NCI-H1436 (cell line): ENCODE measurements at regions not wholly inside any gene's neighbourhood (a gene's known extent, or its start where the extent isn't known, plus 50 kb on each side); places are given as distances from the start of the nearest gene placed in this dataset.
"Not testable (repeated sequence)": the region's sequence is repeated elsewhere in the genome, so short reads cannot be mapped to it uniquely, and the experiment has no call there.

Source experiments
- DNase-seq: peaks from one replicate; lab custom pipeline; 2025; lab: John Stamatoyannopoulos, UW

DNA sequence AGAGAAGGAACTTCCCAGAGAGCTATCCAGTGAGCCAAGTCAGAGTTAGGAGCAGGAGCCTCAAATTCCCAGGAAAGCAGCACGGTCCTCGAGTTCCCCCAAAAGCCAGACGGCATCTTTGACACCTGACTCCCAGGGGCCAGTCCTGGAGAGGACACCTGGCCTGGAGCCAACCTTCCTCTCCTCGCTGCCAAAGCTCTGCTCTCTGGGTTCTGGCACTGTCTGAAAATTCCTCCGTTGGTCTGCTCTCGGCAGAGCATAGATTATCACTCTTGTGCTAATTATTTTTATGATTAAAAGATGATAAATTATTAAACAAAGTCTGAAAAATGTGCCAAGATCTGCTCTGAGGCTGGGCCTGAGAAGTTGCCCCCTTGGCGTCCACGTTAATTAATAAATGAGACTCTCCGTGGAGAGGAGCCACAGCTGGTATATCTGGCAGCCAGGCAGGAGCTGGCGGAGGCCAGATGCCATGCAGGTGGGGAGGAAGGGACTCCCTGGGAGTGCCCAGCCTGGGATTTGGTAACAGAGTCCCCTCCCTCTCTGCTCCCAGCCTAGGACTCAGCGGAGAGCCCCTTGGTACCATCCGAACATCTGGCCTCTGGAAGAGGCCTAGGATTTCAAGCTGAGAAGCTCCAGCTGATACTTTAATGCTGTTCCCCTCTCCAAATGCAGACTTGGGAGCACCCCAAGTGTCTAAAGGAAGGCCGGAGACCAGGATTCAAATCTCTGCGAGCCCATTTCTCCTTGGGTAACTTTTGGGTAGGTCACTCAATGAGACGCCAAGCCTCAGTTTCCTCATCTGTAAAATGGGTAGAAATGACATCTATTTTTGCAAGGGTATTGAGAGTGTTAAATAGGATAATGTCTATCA is 163.7 kb upstream of the POU3F1 start:
- DNase-seq = no peak

- DNase-seq = no peak
These were observed 162.4 kb upstream of the POU3F1 start for GRCh38 chr1:38208716-38209632.

GRCh38 chr1:38207906-38208305 is 161.3 kb upstream of the POU3F1 start:
- DNase-seq = no peak

GRCh38 chr1:38207275-38207674 is 160.7 kb upstream of the POU3F1 start:
- DNase-seq = no peak

DNA sequence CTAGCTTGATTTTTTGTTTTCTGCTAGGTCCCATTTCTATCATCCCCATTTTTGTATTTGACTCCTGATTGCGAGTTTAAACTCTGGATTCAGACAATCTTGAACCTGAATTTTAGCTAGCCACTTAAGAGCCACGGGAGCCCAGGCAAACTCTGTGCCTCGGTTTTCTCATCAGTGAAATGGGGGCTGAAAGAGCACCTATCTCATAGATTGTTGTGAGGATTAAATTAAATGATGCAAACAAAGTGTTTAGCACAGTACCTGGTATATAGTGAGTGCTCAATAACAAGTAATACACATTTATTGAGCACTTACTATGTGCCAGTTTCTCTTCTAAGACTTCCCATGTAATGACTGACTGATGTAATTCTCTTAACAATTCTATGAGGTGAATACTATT is 158.1 kb upstream of the POU3F1 start:
- DNase-seq = no peak

DNA sequence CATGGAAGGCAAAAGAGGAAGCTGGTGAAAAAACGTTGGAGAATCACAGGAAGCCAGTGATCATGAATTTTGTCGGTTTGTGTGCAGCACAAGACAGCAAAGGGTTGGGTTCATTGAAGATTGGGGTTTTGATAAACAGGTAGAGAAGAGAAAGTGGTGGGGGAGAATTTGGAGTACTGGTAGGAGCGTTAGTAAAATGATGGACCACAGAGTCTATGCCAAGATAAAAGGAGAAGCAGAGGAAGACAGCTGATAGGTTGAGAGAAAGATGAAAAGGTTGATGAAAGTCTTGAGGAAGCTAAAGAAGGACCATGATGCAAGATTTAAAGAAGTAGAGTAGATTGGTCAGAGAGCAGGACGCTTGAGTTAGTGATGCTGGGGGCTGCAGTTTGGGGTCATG is 156.8 kb upstream of the POU3F1 start:
- DNase-seq = no peak

GRCh38 chr1:38201431-38201830 is 154.8 kb upstream of the POU3F1 start:
- no peak for DNase-seq

GRCh38 chr1:38198621-38199020 is 152.0 kb upstream of the POU3F1 start:
- DNase-seq = no peak

GRCh38 chr1:38198099-38198498 is 151.5 kb upstream of the POU3F1 start:
- no peak for DNase-seq

- no peak for DNase-seq
These were observed 150.9 kb upstream of the POU3F1 start for GRCh38 chr1:38197312-38198061.

DNA sequence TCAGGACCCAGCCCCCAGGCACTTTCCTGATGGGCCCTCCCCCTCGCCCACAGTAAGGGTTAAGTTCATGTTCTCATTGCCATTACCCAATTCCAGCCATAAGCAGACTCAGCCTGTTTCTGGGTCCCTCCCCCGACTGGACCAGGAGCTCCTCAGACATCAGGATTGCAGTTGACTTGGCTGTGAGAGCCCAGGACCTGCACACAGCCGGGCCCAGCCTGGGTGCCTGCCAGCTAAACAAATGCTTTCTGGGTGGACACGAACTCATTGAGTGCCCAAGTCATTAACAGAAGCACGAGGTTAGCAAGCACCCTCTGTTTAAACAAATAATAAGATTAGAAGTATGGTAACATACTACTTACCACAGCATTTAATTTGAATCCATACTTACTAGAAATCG is 147.9 kb upstream of the POU3F1 start:
- DNase-seq = no peak

DNA sequence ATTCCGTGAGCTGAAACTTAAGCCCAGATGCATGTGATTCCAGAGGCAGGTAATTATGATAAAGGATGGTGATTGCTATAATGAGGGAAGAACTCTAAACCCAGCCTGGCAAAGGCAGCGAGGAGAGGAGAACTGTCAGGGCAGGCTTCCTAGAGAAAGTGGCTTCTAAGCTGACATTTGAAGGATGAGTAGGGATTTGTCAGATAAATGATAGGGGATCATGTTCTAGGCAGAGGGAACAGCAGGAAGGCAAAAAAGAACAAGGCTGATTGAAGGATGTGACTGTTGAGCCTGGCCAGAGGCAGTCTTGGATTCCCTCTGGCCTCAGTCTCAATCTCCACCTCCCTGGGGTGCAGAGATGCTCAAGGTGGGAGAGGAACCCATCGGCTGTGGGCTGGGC is 146.4 kb upstream of the POU3F1 start:
- no peak for DNase-seq

DNA sequence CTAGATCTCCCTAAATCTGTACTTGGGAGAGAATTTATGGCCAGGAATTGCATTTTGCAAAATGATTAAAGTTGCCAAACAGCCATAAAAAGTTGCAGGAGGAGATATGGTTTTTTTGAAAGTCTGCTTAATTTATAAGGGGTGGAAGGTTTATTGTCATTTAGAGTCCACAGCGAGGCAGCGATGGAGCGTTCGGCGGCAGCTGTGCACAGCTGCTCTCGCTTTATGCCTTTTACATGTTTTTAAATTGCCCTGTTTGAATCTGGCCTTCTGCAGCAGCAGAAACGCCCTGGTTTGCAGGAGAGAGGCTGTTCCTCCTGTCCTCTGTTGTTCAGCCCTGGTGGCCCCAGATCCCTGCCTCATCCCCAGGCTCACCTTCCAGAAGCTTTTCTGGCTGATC is 144.9 kb upstream of the POU3F1 start:
- no peak for DNase-seq

DNA sequence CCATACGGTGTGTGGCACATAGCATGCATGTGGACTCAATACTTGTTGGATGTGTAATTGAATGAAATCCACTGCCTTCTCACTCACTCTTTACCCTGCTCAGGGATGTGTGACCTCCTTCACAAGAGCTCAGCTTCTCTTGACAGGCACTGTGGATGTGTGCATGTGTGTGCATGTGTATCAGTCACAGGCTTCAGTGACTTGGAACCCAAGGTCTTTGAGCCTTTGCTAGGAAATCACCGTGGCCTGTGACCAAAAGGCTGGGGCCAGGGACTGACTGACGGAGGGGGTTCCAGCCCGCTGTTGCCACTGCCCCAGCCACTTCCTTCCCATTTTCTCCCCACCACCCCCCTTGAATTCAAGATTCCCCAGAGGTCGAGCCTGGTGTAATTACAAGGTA is 144.4 kb upstream of the POU3F1 start:
- no peak for DNase-seq

DNA sequence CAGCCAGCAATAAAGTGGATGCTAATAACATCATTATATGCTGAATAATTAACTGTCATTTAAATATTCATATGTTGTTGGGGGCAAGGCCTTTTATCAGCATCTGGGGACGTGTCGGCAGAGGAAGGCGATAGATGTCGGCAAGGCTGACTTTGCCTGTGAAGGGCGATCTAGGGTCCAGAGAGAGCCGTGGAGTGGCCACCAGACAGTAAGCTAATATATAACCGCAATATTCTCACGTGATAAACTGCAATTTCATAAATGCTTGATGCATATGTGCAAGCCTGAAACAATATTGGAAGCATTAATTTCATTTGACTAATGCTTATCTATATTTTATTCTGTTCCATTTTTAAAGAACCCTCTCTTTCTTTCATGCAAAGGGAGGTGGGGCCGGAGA is 141.0 kb upstream of the POU3F1 start:
- no peak for DNase-seq

GRCh38 chr1:38186566-38186965 is 140.0 kb upstream of the POU3F1 start:
- no peak for DNase-seq

GRCh38 chr1:38185913-38186312 is 139.3 kb upstream of the POU3F1 start:
- DNase-seq = no peak

GRCh38 chr1:38183747-38184146 is 137.2 kb upstream of the POU3F1 start:
- no peak for DNase-seq

DNA sequence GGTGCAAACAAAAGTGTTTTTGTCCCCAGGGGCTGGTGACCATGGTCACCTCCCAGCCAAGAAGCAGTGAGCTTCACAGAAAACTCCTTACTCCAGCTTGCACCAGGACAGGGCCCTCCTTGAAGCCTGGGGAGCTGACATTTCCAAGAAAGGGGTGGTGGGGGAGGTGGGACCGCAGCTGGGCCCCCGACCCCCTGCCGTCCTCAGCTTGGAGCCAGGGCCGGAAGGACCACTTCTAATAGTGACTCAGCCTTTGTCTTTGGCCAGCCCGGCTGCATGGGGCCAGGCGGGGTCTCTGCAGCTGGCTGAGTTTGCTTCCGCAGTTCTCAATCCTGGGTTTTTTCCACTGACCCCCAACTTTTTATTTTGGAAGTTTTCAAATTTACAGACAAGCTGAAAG is 136.5 kb upstream of the POU3F1 start:
- DNase-seq = no peak

DNA sequence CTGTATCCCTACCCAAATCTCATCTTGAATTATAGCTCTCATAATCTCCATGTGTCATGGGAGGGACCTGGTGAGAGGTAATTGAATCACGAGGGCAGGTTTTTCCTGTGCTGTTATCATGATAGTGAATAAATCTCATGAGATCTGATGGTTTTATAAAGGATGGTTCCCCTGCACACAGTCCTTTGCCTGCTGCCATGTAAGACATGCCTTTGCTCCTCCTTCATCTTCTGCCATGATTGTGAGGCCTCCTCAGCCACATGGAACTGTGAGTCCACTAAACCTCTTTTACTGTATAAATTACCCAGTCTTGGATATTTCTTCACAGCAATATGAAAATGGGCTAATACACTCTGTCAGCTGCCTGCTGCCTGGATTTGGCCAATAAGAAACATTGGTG is 133.8 kb upstream of the POU3F1 start:
- not testable (repeated sequence) for DNase-seq

- DNase-seq = no peak
These were observed 132.9 kb upstream of the POU3F1 start for GRCh38 chr1:38179483-38179882.

GRCh38 chr1:38178216-38178615 is 131.6 kb upstream of the POU3F1 start:
- no peak for DNase-seq
